ENCODE measurements at regions not wholly inside any gene's neighbourhood (a gene's known extent, or its start where the extent isn't known, plus 50 kb on each side); places are given as distances from the start of the nearest gene placed in this dataset.

- no peak for DNase-seq
Measured at GRCh38 chr11:114811971-114812370, 133.6 kb downstream of the NXPE2 start.

GRCh38 chr11:114812733-114813132 lies 134.4 kb downstream of the NXPE2 start:
- DNase-seq, result no peak

- DNase-seq, result no peak
Measured at GRCh38 chr11:114813189-114813718, 134.9 kb downstream of the NXPE2 start.

GRCh38 chr11:114815176-114815575 lies 136.8 kb downstream of the NXPE2 start:
- no peak for DNase-seq

- DNase-seq, result no peak
Measured at GRCh38 chr11:114815761-114816160, 137.4 kb downstream of the NXPE2 start.

GRCh38 chr11:114816791-114817190 lies 138.5 kb downstream of the NXPE2 start:
- DNase-seq, result no peak

GRCh38 chr11:114818382-114818781 lies 140.1 kb downstream of the NXPE2 start:
- no peak for DNase-seq

- DNase-seq, result no peak
Measured at GRCh38 chr11:114819028-114819427, 140.7 kb downstream of the NXPE2 start.

GRCh38 chr11:114820621-114821020 lies 142.3 kb downstream of the NXPE2 start:
- no peak for DNase-seq

GRCh38 chr11:114821621-114822412 lies 143.5 kb downstream of the NXPE2 start:
- DNase-seq, result peak in 1 of 2 experiments; percentile 29

- no peak for DNase-seq
Measured at GRCh38 chr11:114826910-114827442, 148.6 kb downstream of the NXPE2 start.

GRCh38 chr11:114827736-114828135 lies 149.4 kb downstream of the NXPE2 start:
- DNase-seq, result no peak

GRCh38 chr11:114832532-114833125 lies 154.3 kb downstream of the NXPE2 start:
- peak; percentile 6 to 9 for DNase-seq

- no peak for DNase-seq
Measured at GRCh38 chr11:114836161-114836560, 157.8 kb downstream of the NXPE2 start.

GRCh38 chr11:114844896-114845295 lies 166.6 kb downstream of the NXPE2 start:
- no peak for DNase-seq

- no peak for DNase-seq
Measured at GRCh38 chr11:114845766-114846415, 167.6 kb downstream of the NXPE2 start.

- DNase-seq, result peak; percentile 72 to 80
Measured at GRCh38 chr11:114846416-114846791, 168.1 kb downstream of the NXPE2 start.

- peak in 1 of 2 experiments; percentile 2 for DNase-seq
Measured at GRCh38 chr11:114847306-114847975, 169.1 kb downstream of the NXPE2 start.

- DNase-seq, result no peak
Measured at GRCh38 chr11:114848027-114848426, 169.7 kb downstream of the NXPE2 start.

GRCh38 chr11:114857281-114857680 lies 179.0 kb downstream of the NXPE2 start:
- no peak for DNase-seq

- no peak for DNase-seq
Measured at GRCh38 chr11:114864896-114865295, 186.6 kb downstream of the NXPE2 start.

GRCh38 chr11:114876234-114876633 lies 197.9 kb downstream of the NXPE2 start:
- DNase-seq, result no peak

- DNase-seq, result no peak
Measured at GRCh38 chr11:114877976-114878375, 199.6 kb downstream of the NXPE2 start.

All from SHP77 (cell line).